SK-N-MC (cell line): ENCODE measurements at regions not wholly inside any gene's neighbourhood (a gene's known extent, or its start where the extent isn't known, plus 50 kb on each side); places are given as distances from the start of the nearest gene placed in this dataset.
"Not testable (repeated sequence)": the region's sequence is repeated elsewhere in the genome, so short reads cannot be mapped to it uniquely, and the experiment has no call there.

ENCODE experiments used
- DNase-seq: peaks from one replicate; pipeline ENCODE4 v3.0.0-alpha.2; 2011; ENCODE audit warnings: low read depth, low spot score
- H3K27ac ChIP-seq: fragments of 200-600 bp; sonication (generic); 2 replicates; pipeline ENCODE4 v1.5.1; 2016; ENCODE audit warnings: mixed run types
- H3K36me3 ChIP-seq: fragments of 200-600 bp; sonication (generic); 2 replicates; pipeline ENCODE4 v1.6.1; 2017; ENCODE audit warnings: antibody characterized with exemption, low read length, mixed read lengths; ENCODE audit not compliant: insufficient read depth
- H3K4me3 ChIP-seq: fragments of 200-600 bp; sonication (generic); 2 replicates; pipeline ENCODE4 v1.5.1; 2016
- H3K9ac ChIP-seq: fragments of 200-600 bp; sonication (generic); 2 replicates; pipeline ENCODE4 v1.8.0; 2017; ENCODE audit warnings: mixed run types, mixed read lengths; ENCODE audit not compliant: insufficient read length
- H3K9me3 ChIP-seq: fragments of 200-600 bp; sonication (generic); 2 replicates; pipeline ENCODE4 v1.6.1; 2017; ENCODE audit warnings: low read depth, mild to moderate bottlenecking, antibody characterized with exemption, low read length, moderate library complexity, mixed read lengths
- EZH2 ChIP-seq: fragments of 200-600 bp; sonication (generic); IDR thresholded peaks from one replicate; pipeline ENCODE4 v1.6.1; 2017; ENCODE audit warnings: antibody characterized with exemption
- FOXP2 ChIP-seq: optimal IDR thresholded peaks from 2 replicates; pipeline ENCODE3; 2011; ENCODE audit warnings: mild to moderate bottlenecking, moderate library complexity; ENCODE audit not compliant: insufficient read depth; ENCODE audit errors: extremely low read length, control extremely low read depth
- POLR2AphosphoS5 ChIP-seq: IDR thresholded peaks from 2 replicates; pipeline ENCODE4 v1.6.1; 2012; ENCODE audit warnings: mild to moderate bottlenecking, low read depth, low read length, borderline replicate concordance

GRCh38 chr1:68745011-68745410 is 248.1 kb upstream of the DEPDC1 start:
- DNase-seq: peak; percentile 8
- Histone ChIP-seq H3K27ac (peak overlapping the region; percentile 62; the same call in 1 of the 2 replicates), H3K9me3 (no peaks in the 10 kb centered on the region), H3K4me3 (peak overlapping the region; percentile 63), H3K9ac (no peak overlapping the region), H3K36me3 (no peaks in the 10 kb centered on the region)
- TF ChIP-seq POLR2AphosphoS5 (no peak), FOXP2 (no peak), EZH2 (no peak)

- peak; percentile 12 for DNase-seq
- Histone ChIP-seq H3K27ac (peak overlapping the region; percentile 62; the same call in 1 of the 2 replicates), H3K4me3 (peak overlapping the region; percentile 63), H3K9ac (no peak overlapping the region), H3K36me3 (no peaks in the 10 kb centered on the region), H3K9me3 (no peaks in the 10 kb centered on the region)
- TF ChIP-seq FOXP2 (no peak), POLR2AphosphoS5 (no peak), EZH2 (no peak)
Observed at GRCh38 chr1:68745451-68745850, 248.6 kb upstream of the DEPDC1 start.

- Histone ChIP-seq H3K36me3 (no peaks in the 10 kb centered on the region), H3K4me3 (no peak overlapping the region), H3K9ac (no peak overlapping the region), H3K27ac (no peak overlapping the region), H3K9me3 (no peaks in the 10 kb centered on the region)
- DNase-seq: no peak
- TF ChIP-seq EZH2 (no peak), POLR2AphosphoS5 (no peak), FOXP2 (no peak)
Observed at GRCh38 chr1:68746378-68746777, 249.5 kb upstream of the DEPDC1 start.

DNA sequence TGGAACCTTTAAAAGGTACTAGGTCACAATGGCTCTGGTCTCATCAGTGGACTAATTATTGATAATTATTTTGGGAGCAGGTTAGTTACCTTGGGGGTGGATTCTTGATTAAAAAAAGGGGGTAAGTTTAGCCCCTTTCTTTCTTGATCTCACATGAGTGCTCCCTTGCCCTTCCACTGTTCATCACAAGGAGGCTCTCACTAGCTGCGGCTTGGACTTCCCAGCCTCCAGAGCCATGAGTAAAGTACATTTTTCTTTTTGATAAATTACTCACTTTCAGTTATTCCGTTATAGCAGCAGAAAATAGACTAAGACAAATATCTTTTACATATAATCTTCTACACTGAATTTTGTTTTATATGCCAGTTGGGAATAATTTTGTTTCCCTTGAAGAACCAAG is 254.8 kb upstream of the DEPDC1 start:
- Histone ChIP-seq H3K4me3 (no peak overlapping the region), H3K36me3 (no peaks in the 10 kb centered on the region), H3K9me3 (no peaks in the 10 kb centered on the region), H3K27ac (no peak overlapping the region), H3K9ac (no peak overlapping the region)
- no peak for DNase-seq
- TF ChIP-seq EZH2: no peak
- TF ChIP-seq FOXP2: no peak

DNA sequence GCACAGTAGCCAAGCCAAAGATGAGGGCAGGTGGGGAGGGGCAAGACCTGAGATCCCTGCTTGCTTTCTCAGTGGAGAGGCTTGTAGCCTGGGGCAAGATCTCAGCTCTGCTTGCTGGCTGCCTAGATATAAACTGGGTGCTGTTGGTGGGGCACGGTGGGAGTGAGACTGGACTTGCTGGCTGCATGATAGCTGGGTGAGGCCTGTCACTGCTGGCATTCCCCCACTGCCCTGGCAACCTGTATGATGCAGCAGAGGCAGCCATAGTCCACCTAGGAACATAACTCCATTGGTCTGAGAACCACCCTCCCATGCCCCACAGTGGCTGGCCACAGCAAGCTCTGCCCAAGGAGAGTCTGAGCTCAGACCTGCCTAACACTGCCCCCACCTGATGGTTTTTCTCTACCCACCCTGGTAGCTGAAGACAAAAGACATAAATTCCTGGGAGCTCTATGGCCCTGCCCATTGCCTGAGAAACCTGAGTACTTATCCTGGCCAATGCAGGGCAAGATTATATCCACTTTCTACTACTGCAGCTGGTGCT is 261.9 kb upstream of the DEPDC1 start:
- DNase-seq: no peak
- Histone ChIP-seq H3K9ac (no peak overlapping the region), H3K36me3 (no peaks in the 10 kb centered on the region), H3K27ac (no peak overlapping the region), H3K9me3 (no peaks in the 10 kb centered on the region), H3K4me3 (no peak overlapping the region)
- no peak for TF ChIP-seq FOXP2
- TF ChIP-seq POLR2AphosphoS5: no peak
- no peak for TF ChIP-seq EZH2

- no peak for TF ChIP-seq EZH2
- no peak for TF ChIP-seq POLR2AphosphoS5
- no peak for TF ChIP-seq FOXP2
- DNase-seq: no peak
- H3K27ac ChIP-seq: no peak overlapping the region
- no peak overlapping the region for H3K4me3 ChIP-seq
- no peaks in the 10 kb centered on the region for H3K36me3 ChIP-seq
- H3K9me3 ChIP-seq: no peaks in the 10 kb centered on the region
- H3K9ac ChIP-seq: no peak overlapping the region
Observed at GRCh38 chr1:68767941-68768340, 271.1 kb upstream of the DEPDC1 start.

DNA sequence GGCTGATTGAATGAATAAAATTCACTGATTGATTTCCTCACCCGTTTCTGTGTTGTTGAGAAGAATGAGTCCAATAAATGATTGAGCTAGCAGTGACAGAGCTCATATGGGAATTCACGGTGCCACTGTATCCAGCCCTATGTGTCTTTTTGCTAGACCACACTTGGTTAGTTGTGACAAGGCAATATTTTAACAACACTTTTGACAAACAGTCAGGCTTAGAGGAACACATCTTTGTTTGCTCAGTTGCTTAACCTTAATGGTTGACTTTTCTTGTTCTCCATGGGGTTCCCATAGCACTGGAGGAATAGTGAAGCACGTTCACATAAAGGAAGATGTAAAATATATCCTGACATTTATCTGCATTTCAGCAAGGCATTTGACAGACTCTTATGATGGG is 273.9 kb upstream of the DEPDC1 start:
- no peaks in the 10 kb centered on the region for H3K9me3 ChIP-seq
- no peak for DNase-seq
- no peak overlapping the region for H3K27ac ChIP-seq
- H3K9ac ChIP-seq: no peak overlapping the region
- TF ChIP-seq EZH2: no peak
- no peak for TF ChIP-seq FOXP2
- TF ChIP-seq POLR2AphosphoS5: no peak
- H3K36me3 ChIP-seq: no peaks in the 10 kb centered on the region
- H3K4me3 ChIP-seq: no peak overlapping the region

GRCh38 chr1:68777851-68778250 is 281.0 kb upstream of the DEPDC1 start:
- TF ChIP-seq POLR2AphosphoS5 (no peak), EZH2 (no peak), FOXP2 (no peak)

DNA sequence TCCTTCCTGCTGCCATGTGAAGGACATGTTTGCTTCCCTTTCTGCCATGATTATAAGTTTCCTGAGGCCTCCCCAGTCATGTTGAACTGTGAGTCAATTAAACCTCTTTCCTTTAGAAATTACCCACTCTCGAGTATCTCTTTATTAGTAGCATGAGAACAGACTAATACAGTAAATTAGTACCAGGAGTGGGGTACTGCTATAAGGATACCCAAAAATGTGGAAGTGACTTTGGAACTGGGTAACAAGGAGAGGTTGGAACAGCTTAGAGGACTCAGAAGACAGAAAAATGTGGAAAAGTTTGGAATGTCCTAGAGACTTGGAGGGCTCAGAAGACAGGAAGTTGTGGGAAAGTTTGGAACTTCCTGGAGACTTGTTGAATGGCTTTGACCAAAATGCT is 283.0 kb upstream of the DEPDC1 start:
- H3K9ac ChIP-seq, DNase-seq, H3K27ac ChIP-seq, H3K36me3 ChIP-seq, H3K4me3 ChIP-seq, H3K9me3 ChIP-seq: not testable (repeated sequence)

More at GRCh38 chr1:68777851-68778250, 281.0 kb upstream of the DEPDC1 start:
- no peak overlapping the region for H3K9ac ChIP-seq
- no peaks in the 10 kb centered on the region for H3K9me3 ChIP-seq
- DNase-seq: no peak
- no peak overlapping the region for H3K4me3 ChIP-seq
- no peak overlapping the region for H3K27ac ChIP-seq
- no peaks in the 10 kb centered on the region for H3K36me3 ChIP-seq
